ENCODE measurements at regions not wholly inside any gene's neighbourhood (a gene's known extent, or its start where the extent isn't known, plus 50 kb on each side); places are given as distances from the start of the nearest gene placed in this dataset.
A peak's percentile ranks its signal among the peaks of the same experiment; 100 is the strongest.

- no peaks in the 10 kb centered on the region for H3K79me2 ChIP-seq (ENCODE audit: low read depth)
- H3F3A ChIP-seq (ENCODE audit: low read depth) = no peaks in the 10 kb centered on the region
- H3K27me3 ChIP-seq = no peaks in the 10 kb centered on the region
- no peak overlapping the region for H2AFZ ChIP-seq (replicated peaks)
- TF ChIP-seq EZH2phosphoT487 (IDR thresholded peaks at IDR 0.05) (no peak), EZH2 (IDR thresholded peaks at IDR 0.05) (no peak), CTCF (IDR thresholded peaks at IDR 0.05) (no peak)
- no peaks in the 10 kb centered on the region for H3K9me3 ChIP-seq (ENCODE audit: low read depth)
- Mint-ChIP-seq H3K9me3 (no peaks in the 10 kb centered on the region), H3K4me1 (peaks cover 6% of the 10 kb centered on the region), H3K36me3 (no peaks in the 10 kb centered on the region), H3K4me3 (no peak overlapping the region), H3K27ac (no peak overlapping the region), H3K27me3 (ENCODE audit: insufficient read depth, low read depth) (no peaks in the 10 kb centered on the region)
- no peak overlapping the region for H3K27ac ChIP-seq
- DNase-seq (ENCODE audit: low spot score) = no peak
- no peak overlapping the region for H3K9ac ChIP-seq
- H3K4me2 ChIP-seq = no peak overlapping the region
- H3K4me1 ChIP-seq = no peaks in the 10 kb centered on the region
- no peaks in the 10 kb centered on the region for H3K36me3 ChIP-seq
- no peak overlapping the region for H3K4me3 ChIP-seq
- H4K20me1 ChIP-seq (ENCODE audit: low read depth) = no peaks in the 10 kb centered on the region
These were observed 380.1 kb upstream of the TMEM132C start for GRCh38 chr12:127886827-127887226.

GRCh38 chr12:127888943-127889719 is 377.8 kb upstream of the TMEM132C start:
- DNase-seq (ENCODE audit: low spot score) = no peak
- Histone ChIP-seq H3K27me3 (no peaks in the 10 kb centered on the region), H3K4me3 (no peak overlapping the region), H3K9me3 (ENCODE audit: low read depth) (no peaks in the 10 kb centered on the region), H3K4me2 (no peak overlapping the region), H2AFZ (replicated peaks) (no peak overlapping the region), H3K36me3 (no peaks in the 10 kb centered on the region), H3F3A (ENCODE audit: low read depth) (no peaks in the 10 kb centered on the region), H3K27ac (no peak overlapping the region), H3K9ac (no peak overlapping the region), H3K4me1 (no peaks in the 10 kb centered on the region), H3K79me2 (ENCODE audit: low read depth) (no peaks in the 10 kb centered on the region), H4K20me1 (ENCODE audit: low read depth) (no peaks in the 10 kb centered on the region)
- Mint-ChIP-seq H3K27me3 (ENCODE audit: insufficient read depth, low read depth) (no peaks in the 10 kb centered on the region), H3K4me1 (peaks cover 10% of the 10 kb centered on the region), H3K27ac (no peak overlapping the region), H3K4me3 (no peak overlapping the region), H3K9me3 (no peaks in the 10 kb centered on the region), H3K36me3 (no peaks in the 10 kb centered on the region)
- TF ChIP-seq EZH2 (IDR thresholded peaks at IDR 0.05) (no peak), EZH2phosphoT487 (IDR thresholded peaks at IDR 0.05) (no peak), CTCF (IDR thresholded peaks at IDR 0.05) (no peak)

- H3K9me3 Mint-ChIP-seq = no peaks in the 10 kb centered on the region
These were observed 372.9 kb upstream of the TMEM132C start for GRCh38 chr12:127893895-127894609.

More at GRCh38 chr12:127893895-127894609, 372.9 kb upstream of the TMEM132C start:
- Histone ChIP-seq H3K9me3 (ENCODE audit: low read depth) (no peaks in the 10 kb centered on the region), H3K4me1 (no peaks in the 10 kb centered on the region), H3F3A (ENCODE audit: low read depth) (no peaks in the 10 kb centered on the region), H3K27me3 (no peaks in the 10 kb centered on the region), H3K36me3 (no peaks in the 10 kb centered on the region), H3K4me2 (no peak overlapping the region), H2AFZ (replicated peaks) (peak overlapping the region; percentile 80), H4K20me1 (ENCODE audit: low read depth) (no peaks in the 10 kb centered on the region), H3K27ac (no peak overlapping the region), H3K4me3 (no peak overlapping the region), H3K79me2 (ENCODE audit: low read depth) (no peaks in the 10 kb centered on the region), H3K9ac (no peak overlapping the region)
- DNase-seq (ENCODE audit: low spot score) = peak; percentile 60
- Mint-ChIP-seq H3K27me3 (ENCODE audit: insufficient read depth, low read depth) (no peaks in the 10 kb centered on the region), H3K4me3 (no peak overlapping the region), H3K27ac (no peak overlapping the region), H3K36me3 (no peaks in the 10 kb centered on the region), H3K4me1 (peaks cover 10% of the 10 kb centered on the region)
- TF ChIP-seq EZH2 (IDR thresholded peaks at IDR 0.05) (no peak), CTCF (IDR thresholded peaks at IDR 0.05) (peak; percentile 69), EZH2phosphoT487 (IDR thresholded peaks at IDR 0.05) (no peak)
